AG10803 (cell line): ENCODE measurements at regions not wholly inside any gene's neighbourhood (a gene's known extent, or its start where the extent isn't known, plus 50 kb on each side); places are given as distances from the start of the nearest gene placed in this dataset.

Experiments used
- DNase-seq: peaks from one replicate; pipeline ENCODE4 v3.0.0; 2010; ENCODE audit warnings: low read depth
- H3K4me3 ChIP-seq: 2 replicates; pipeline ENCODE4 v1.5.1; 2011; ENCODE audit warnings: mild to moderate bottlenecking, low read length, control low read depth
- TF ChIP-seq, protein P1 (sequence below): conservative IDR thresholded peaks from 2 replicates; pipeline ENCODE4 v1.5.1; 2011; ENCODE audit warnings: mild to moderate bottlenecking, low read length, control low read depth, inconsistent platforms

DNA sequence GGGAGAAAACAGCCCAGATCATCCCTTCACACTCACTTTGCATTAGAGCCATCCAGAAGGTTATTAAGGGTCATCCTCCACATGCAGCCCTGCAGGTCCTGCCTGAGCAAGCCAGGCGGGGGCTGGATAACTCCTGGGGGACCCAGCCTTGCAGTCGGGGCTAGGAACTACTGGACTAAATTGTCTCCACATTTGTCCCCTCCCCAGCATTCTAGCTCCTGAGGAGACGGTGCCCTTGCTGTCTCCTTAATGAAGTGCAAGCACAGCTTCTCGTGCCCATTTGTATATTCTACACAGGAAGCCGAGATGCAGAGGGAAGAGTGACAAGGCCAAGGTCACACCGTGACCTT is 185.2 kb downstream of the C16orf95 start:
- TF ChIP-seq, protein P1, sequence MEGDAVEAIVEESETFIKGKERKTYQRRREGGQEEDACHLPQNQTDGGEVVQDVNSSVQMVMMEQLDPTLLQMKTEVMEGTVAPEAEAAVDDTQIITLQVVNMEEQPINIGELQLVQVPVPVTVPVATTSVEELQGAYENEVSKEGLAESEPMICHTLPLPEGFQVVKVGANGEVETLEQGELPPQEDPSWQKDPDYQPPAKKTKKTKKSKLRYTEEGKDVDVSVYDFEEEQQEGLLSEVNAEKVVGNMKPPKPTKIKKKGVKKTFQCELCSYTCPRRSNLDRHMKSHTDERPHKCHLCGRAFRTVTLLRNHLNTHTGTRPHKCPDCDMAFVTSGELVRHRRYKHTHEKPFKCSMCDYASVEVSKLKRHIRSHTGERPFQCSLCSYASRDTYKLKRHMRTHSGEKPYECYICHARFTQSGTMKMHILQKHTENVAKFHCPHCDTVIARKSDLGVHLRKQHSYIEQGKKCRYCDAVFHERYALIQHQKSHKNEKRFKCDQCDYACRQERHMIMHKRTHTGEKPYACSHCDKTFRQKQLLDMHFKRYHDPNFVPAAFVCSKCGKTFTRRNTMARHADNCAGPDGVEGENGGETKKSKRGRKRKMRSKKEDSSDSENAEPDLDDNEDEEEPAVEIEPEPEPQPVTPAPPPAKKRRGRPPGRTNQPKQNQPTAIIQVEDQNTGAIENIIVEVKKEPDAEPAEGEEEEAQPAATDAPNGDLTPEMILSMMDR = no peak
- DNase-seq = no peak
- H3K4me3 ChIP-seq = no peak overlapping the region

DNA sequence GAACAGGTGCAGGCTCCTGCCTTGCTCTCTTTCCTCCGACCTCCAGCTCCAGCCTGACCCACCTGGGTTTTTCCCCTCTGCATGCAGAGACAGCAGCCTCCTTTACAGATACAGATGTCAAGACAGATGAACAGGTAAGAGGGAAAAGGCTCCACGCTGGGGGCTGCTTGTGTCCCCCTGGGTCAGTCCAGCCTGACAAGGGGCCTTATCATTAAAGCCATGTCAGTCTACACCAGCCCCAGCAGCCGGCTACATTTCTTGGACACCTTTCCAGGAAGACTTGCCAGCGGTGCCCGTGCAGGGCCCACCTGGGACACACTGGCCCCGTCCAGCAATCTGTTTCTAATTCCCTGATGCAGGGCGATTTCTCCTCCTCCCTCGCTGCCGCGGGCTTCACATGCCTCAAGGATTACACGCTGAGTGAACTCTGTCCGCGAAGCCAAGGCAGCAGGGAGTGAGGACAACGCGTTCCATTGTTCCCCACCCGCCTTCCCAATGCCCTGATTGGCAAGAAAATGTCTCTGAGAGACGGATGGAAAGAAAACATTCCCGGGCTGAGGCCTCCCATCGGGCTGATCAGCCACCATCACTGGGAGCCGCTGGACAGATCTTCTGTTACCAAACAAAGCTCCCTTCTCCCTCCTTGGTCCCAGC is 184.7 kb downstream of the C16orf95 start:
- peak; percentile 78 for DNase-seq
- H3K4me3 ChIP-seq = no peak overlapping the region
- TF ChIP-seq, protein P1 = no peak

DNA sequence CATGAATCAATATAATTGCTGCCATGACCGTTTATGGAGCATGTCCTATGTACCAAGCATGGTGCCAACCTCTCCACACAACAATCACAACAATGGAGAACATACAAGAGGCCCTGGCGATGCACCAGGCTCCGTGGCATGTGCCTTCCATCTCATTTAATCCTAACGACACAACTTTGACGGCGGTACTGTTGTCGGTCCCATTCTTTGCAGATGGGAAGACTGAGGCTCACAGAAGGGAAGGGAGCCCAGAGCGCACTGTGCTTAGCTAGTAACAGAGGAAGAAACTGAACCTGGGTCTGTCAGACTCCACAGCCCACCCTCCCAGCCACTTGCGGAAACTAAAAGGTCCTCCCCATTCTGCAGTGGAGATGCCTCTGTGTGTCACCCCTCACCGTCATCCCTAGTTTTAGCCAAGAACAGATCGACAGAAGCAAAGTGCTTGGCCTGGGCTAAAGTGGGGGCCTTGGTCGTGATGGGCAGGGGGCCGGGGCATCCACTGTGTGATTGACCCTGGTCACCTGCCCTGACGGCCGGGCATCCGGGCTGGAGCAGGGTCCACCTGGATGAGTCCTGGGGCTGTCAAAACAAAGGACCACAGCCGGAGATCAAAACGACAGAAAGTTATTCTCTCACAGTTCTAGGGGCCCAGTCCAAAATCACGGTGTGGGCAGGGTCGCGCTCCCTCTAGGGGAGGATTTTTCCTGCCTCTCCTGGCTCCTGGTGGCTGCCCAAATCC is 183.9 kb downstream of the C16orf95 start:
- no peak for DNase-seq
- no peak overlapping the region for H3K4me3 ChIP-seq
- TF ChIP-seq, protein P1 = no peak

DNA sequence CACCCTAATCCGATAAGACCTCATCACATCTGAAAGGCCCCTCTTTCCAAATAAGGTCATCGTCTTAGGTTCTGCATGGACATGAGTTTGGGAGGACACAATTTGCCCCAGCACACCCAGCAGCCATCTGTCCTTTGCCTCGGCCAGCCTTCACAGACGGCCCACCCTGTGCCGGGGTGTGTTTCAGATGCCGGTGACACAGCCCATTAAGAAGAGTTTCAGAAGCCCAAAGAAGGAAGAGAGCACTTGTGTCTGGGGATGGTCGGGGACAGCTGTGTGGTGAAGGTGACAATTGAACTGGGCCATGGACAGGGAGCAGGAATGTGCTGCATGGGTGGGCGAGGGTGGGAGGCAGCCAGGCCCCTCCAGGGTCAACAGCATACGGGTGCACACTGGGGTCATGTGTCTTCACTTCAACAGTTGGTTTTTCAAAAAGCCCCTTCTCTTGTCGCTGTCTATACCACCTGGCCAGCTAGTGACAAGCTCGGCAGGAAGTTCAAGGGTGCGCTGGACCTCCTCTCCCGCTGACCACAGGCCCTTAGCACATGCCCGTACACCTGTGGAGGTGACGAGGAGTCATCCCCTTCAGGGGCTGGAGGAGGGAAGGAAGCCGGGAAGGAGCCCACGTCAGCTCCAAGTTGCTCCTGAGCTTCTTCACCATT is 183.1 kb downstream of the C16orf95 start:
- DNase-seq = no peak
- H3K4me3 ChIP-seq = no peak overlapping the region
- TF ChIP-seq, protein P1 = no peak

DNA sequence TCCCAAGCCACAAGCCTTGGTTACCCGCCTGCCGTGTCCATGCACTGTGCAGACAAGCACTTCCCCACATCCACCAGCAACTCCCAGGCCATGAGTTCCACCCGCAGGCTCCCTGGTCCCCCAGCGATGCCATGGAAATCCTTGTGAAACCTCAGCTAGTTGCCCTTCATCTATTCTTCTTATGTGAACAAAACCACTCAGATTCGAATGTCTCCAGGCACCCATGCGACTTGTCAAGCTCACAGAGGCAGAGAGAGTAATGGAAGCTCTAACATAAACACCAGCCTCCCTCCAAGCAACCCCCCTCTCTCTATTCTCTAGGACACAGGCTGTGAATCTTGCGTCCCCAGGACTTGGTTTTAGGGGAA is 182.6 kb downstream of the C16orf95 start:
- DNase-seq = no peak
- no peak overlapping the region for H3K4me3 ChIP-seq
- TF ChIP-seq, protein P1 = no peak

DNA sequence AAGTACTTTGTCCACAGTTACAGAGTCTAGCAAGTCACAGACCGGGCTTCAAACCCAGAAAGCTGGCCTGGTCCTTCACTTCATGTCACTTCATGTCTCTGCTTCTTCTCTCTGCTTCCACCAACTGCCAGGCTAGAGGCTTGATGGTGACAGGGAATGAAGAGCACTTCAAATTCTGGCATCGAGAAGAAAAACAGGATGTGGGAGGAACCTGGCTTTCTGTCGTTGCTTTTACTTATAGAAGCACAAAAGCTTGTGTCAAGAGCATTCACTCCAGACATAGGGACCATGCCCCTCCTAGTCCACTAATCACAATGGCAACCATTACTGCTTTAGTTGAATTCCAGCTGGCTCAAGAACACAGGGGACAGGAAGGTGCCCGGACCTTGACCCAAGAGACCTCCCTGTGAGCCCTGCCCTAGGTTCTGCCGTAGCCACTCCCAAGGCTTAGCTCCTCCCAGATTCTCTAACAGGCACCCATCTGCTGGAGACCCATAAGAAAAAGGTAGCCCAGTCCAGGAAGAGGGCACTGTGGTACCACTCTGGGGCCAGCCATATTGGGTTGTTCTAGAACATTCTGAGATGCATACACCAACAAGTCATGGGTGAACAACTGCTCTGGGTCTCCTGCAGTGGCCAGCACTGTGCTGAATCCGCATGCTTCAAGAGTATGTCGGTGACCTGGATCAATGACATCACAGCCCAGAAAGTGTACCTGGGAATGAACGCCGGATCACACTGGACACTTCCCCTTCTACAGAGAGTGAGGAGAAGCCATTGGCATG is 181.8 kb downstream of the C16orf95 start:
- no peak for DNase-seq
- TF ChIP-seq, protein P1 = no peak
- H3K4me3 ChIP-seq = no peak overlapping the region
